GM19328 (cell line): ENCODE measurements at regions not wholly inside any gene's neighbourhood (a gene's known extent, or its start where the extent isn't known, plus 50 kb on each side); places are given as distances from the start of the nearest gene placed in this dataset.

Experiments used
- ATAC-seq: cut with Tn5 transposase; IDR thresholded peaks from one replicate; pipeline ENCODE4 v1.9.1; 2021; ENCODE audit warnings: mild to moderate bottlenecking, moderate library complexity; ENCODE audit not compliant: unreplicated experiment

DNA sequence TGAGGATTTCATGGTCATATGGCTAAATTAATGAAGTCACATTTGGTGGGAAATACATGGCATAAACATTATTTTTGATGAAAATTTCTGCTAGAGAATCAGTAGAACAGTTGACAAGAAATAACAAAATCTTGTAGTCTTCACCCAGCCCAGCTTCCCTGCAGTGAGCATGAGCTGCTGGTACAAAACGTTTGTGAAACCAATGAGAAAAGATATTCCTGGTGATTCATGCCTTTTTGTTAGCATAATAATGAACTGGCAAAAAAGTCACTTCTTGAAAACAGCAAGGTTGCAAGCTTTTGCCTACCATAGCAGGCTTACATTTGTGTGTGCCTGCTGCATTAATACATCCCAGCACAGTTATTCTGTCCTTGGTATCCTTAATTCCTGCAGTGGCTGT is 475.9 kb upstream of the HTR2A start:
- no peak for ATAC-seq

DNA sequence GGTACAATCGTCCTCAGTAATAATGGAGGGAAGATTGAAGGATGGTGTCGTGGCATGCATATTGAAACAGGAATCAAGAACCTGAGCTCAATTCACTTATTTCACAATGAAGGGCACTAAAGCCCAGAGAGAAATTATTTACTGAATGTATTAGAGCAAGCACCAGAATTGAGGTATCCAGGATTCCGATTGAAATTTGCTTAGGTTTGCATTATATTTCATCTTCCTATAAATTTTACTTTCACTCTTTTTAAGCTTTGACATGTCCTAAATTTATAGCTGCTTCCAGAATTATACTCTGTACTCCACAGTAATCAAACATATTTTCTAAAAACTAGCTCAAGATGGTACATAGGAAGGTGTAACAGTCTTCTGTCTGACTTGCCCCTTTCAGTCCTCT is 454.9 kb upstream of the HTR2A start:
- ATAC-seq = no peak

DNA sequence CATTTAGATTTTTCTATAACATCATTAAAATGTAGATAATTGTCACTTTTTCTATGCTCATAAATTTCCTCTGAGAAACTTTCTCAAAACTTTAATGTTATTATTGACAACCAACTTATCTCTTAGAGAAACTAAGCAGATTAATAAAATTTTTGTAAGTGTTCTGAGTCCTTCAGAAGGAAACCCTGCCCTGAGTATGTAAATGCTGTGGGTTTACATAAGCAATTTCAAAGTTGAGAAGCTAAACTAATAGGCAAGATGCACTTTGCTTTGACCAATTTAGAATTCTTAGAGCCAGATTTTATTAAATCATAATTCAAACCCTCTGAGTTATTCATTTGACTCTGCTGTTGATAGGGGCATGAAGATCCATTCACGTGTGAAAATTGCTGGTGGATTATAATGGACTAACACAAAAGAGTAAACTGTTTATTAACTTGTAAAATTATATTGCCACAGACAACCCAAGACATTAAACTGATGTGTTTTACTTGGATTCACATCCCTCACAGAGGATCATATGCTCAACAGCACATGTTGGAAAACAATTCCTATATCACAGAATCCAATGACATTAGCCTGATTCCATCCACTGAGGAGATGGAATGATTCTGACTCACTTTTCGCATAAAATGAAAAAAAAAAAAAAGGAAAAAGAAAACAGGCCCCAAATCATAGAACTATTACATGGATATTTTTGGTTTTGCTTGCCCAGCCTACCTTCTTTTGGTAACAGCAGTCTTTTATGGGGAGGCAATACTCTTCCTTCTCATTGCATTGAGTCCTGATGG is 453.7 kb upstream of the HTR2A start:
- no peak for ATAC-seq

DNA sequence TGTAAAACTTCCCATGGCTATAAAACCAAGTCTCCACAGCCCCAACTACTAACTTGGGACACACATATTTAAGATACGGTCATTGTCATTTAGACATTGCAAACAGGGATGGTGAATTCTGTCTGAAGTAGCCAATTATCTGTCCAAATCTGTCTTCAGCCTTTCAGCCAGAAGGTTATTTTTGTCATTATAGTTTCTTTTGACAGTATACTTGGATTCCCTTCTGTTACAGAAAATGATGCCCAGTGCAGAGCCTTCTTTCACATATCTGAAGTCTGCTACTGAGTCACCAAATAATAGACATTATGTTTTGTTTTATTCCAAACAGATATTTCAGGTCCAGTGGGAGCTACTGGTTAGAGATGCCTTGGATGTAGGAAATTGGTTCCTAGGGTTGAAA is 452.4 kb upstream of the HTR2A start:
- no peak for ATAC-seq

DNA sequence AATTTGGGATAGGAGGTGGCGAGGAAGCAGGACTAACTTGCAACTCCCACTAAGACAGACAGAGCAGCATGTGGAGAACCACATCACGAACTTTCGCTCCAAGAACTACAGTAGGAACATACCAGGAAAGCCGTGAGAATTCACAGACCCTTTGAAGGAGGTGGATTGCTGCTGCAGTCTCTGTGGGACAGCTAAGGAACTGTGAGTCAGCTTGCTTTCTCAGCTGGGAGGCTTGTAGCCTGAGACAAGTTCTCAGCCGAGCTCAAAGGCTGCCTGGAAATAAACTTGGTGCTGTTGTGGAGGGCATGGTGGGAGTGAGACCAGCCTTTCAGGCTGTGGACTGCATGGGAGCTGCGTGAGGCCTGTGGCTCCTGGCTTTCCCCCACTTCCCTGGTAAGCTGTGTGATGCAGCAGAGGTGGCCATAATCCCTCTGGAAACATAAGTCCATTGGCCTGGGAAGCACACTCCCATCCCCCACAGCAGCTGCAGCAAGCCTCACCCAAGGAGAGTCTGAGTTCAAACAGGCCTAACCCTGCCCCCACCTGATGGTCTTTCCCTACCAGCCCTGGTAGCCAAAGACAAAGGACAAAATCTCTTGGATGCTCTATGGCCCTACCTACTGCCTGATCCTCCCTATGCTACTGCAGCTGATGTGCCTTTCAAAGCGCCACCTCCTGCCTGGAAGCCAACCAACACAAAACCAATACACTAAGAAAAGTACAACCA is 441.1 kb upstream of the HTR2A start:
- no peak for ATAC-seq

DNA sequence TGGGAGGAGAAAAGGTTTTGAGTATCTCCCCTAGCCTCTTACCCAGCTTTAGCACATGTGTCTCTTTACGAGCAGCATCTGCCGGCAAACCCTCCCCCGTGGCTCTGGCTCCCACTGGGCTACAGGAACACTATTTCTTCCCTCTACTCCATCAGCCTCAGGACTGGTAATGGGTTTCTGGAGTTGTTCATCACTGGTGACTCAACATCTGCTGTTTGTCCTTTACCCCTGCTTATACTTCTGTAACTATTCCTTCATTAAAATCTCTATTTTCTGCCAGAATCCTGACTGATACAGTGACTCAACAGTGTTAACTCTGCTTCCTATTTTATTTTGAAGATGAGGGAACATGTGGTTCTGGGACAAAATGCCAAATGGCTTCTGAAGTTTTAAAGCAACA is 437.3 kb upstream of the HTR2A start:
- ATAC-seq = no peak

DNA sequence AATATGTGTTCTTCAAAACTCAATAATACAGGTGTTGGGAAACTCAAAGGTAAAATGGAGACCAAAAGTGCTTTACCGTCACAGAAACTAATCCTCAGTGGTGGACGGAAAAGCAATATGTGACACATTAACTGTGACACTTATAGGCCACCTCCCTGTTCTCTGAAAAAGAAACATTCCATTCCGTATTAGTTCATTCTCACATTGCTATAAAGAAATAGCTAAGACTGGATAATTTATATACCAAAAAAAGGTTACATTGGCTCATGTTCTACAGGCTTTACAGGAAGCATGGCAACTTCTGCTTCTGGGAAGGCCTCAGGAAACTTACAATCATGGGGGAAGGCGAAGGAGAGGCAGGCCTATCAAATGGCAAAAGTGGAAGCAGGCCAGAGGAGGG is 435.3 kb upstream of the HTR2A start:
- no peak for ATAC-seq

DNA sequence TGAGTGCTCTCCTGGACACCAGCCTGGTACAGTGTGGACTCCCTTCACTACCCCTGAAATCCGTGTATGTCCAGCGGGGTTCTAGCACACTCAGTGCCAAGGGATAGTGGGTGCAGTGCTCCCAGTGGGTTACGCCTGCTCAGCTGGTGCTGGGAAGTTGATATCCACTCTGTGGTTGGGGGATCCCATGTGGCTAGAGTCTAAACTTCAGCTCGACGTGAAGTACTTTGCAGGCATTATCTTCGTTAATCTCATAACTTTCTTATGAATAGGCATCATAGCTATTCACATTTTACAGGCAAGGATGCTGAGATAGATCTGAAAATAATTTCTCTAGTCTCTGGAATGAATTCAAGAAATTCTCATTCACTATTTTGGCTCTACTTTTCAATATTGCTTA is 433.2 kb upstream of the HTR2A start:
- no peak for ATAC-seq

DNA sequence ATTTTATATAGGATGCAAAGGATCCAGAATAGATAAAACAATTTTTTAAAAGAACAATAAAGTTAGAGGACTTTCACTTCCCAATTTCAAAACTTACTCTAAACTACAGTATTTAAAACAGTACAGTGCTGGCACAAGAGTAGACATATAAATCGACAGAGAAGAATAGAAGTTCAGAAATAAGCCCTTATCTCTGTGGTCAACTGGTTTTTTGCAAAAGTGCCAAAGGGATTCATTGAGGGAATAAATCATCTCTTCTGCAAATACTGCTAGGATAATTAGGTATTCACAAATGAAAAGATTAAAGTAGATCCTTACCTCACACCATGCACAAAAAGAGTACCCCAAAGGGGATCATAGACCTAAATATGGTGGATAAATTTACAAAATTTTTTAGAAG is 431.0 kb upstream of the HTR2A start:
- ATAC-seq = no peak

DNA sequence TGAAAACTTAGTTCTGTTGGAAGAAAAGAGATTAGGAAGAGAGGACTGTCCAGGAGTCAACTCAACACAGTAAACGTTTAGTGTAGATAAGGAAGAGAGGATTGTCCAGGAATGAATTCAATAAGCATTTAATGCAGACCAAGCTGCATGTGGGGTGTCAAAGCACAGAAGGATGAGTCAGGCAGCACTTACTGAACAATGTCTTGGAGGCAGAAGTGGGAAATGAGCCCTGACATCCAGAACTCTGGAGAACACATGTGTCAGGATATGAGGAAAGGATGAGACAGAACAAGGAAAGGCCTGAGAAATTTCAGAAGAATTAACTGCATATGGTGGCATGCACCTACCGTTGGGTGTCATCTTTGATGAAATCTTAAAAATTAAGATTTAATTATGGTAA is 429.2 kb upstream of the HTR2A start:
- ATAC-seq = no peak

DNA sequence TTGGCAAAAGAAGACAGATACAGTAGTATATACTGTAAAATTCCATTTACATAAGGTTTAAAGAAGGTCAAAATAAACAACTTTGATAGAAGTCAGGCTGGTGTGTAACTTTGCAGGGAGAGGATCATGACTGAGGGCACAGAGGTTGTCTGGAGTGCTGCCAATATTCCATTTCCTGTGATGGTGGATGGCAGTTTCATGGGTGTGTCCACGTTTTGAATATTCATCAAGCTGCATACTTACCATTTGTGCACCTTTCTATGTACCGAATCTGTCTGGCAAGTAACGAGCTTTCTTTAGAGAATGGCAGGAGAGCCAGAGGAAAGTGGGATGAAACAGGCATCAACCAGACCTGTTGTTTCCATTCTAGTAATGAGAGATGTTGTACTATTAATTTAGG is 420.5 kb upstream of the HTR2A start:
- no peak for ATAC-seq

DNA sequence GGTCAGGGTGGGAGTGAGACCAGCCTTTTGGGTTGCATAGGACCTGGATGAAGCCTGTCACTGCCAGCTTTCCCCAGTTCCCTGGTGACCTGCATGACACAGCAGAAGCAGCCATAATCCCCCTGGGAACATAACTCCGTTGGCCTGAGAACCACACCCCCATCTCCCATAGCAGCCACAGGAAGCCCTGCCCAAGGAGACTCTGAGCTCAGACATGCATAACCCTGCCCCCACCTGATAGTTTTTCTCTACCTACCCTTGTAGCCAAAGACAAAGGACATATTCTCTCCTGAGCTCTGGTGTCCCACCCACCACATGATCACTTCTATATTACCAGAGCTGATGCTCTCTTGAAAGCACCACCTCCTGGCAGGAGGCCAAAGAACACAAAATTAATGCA is 413.5 kb upstream of the HTR2A start:
- no peak for ATAC-seq

DNA sequence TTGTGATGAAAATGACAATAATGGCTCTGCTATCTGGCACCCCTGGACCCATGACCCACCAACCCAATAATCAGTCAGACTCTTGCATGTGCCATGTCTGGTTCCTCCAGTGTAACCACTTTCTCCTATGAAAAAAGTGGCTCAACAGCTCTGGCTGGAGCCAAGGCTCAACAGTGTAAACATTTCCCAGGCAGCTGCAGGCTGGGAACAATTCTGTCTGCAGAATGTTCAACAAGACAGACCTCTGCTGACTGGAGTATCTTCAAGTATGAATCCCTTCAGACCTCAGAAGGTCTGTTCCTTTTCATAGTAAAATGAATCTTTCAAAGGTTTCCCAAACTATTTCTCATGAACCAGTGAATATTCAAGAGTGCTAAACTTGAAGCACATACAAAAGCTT is 410.1 kb upstream of the HTR2A start:
- no peak for ATAC-seq

DNA sequence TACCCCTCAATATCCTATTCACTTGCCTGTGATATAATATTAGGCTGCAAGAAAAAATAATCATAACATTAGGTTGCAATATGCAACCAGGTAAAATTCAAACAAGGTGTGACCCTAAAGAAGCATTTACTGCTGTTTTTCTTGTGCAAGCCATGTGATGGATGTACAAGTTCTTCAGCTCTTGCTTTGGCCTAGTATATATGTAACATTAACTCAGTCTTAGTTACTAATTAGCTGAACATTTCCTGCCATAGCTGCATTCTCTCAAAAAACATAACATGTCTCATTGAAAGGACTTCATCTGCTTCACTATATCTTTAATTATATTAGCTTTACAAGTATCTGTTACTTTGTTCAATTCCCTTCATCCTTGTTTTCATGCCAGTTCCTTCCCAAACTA is 406.8 kb upstream of the HTR2A start:
- ATAC-seq = no peak

DNA sequence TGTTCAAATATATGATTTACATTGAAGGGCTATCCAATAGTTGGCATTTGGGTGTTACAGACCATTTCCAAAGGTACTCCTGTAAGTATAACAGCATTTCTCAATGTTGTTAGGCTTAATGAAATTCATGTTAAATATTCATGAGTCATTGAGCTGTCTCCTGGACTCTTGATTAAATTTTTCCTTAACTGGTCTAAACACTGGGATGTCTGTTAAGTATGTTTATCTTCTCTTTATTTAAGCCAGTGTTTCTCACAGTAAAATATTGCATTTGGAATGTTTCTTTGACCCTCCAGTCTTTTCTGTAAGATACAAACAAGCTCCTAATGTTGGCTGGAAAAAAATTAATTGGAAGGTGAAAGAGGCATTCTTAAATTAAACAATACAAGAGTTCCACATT is 402.5 kb upstream of the HTR2A start:
- no peak for ATAC-seq

DNA sequence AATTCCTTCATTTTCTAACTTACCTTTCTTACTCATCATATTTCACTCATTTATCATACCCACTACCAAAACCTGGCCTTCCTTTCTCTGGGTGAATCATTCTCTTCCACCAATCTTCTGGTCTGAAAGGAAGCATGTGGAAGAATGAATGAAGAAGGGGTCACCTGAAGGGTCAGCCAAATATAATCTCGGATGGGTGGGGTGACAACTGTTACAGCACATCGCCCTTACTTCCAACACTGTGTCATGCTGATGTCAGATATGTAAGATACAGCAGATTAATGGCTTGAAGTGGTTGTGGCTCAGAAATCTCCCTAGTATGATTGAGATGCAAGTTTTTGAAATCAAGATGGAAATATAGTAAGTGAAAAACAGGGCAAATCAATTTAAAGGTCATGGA is 401.7 kb upstream of the HTR2A start:
- no peak for ATAC-seq

DNA sequence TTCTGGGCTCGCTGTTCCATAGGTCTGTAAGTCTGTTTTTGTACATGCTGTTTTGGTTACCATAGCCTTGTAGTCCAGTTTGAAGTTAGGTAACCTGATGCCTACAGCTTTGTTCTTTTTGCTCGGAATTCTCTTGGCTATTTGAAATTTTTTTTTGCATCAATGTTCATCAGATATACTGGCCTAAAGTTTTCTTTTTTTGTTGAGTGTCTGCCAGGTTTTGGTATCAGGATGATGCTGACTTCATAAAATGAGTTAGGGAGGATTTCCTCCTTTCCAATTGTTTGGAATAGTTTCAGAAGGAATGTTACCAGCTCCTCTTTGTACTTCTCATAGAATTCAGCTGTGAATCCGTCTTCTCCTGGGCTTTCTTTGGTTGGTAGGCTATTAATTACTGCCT is 397.8 kb upstream of the HTR2A start:
- ATAC-seq = no peak

DNA sequence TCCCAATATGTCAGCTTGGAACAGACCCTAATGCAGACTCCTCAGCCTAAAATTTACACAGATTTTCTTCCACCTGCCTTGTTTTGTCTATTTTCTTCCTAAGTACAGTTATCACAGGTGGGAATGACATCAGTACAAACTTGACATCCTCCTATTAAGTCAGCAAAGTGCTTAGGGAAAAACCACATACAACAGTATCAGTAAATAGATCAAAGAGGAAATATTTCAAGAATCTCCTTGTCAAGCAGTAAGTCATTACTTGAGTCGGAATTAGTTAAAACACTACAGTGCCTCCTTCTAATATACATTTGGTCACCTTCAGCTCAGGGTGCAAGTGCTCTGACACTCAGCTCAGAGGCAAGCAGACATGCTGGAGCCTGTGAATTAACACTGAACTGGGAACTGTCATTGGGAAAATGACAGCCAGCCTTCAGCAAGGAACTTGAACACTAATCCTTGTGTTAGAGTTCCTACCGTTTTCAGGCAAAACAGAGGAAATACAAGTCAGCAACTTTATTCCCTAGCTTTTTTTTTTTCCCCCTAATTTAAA is 394.3 kb upstream of the HTR2A start:
- ATAC-seq = no peak

DNA sequence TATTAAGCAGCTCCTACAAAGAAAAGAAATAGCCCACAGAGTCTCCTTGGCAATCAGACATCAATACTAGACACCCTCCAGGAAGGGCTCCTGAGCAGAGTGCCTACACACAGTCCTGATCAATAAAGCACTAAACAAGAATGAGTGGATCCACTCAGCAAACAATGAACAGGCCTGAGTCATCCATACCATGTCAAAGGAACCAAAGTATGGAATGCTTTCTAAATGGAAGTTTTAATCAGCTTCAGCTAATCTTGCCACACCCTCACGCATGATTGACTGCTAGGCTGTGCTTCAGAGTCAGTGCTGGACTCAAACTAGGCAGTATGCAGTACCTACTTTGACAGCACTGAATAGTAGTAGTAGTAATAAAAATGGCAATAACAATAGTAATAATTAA is 392.7 kb upstream of the HTR2A start:
- ATAC-seq = no peak

DNA sequence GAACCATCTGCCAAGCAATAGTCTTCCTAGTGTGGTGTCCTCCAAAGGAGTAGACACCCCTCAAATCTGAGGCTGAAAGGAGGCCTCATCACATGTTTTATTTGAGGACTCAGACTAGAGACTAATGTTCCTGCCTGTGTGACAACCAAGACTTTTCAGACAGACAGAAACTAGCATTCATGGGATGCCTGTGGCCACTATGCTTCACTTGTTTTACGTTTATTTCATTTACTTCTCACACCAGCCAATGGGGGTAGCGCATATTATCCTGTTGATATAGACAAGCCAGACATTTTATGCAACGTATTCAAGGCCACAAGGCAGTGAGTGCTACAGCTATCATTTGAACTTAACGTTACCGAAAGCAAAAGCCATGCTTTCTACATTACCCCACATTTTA is 391.7 kb upstream of the HTR2A start:
- ATAC-seq = no peak

DNA sequence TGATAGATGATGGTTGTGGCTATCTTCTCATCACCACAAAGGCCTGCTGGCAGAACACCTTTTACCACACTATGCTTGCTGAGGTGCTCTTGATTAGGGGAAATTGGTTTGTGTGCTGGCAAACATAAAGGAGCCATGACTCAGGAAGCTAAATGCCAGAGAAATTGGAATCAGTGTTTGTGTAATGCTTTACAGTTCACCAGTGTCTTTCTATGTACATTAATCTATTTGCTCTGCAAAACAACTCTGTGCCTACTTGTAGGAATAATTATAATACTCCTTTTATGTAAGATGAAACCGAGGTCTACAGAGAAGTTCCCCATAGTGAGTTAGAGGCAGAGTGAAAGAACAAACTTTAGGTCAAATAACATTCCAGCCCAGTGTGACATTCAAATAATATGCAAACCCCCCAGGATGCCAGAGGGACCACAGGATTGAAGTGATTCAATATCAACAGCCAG is 390.5 kb upstream of the HTR2A start:
- no peak for ATAC-seq

DNA sequence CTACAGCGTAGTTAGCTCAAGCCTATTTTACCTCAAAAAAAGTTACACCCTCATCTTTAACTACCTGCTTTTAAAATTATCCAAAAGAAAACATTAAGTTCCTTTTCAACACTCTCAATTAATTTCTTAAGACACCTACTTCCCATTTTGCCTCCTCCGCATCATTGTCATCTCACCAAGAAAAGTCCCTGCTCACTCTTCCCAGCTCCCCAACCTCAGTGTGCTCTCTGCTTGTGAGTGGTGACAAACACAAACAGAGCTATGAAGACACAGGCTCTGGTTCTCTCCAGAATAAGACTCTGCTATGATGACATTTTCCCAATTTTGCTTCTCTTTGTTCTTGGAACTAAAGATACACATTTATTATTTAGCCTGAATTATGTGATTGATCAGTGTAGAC is 385.1 kb upstream of the HTR2A start:
- ATAC-seq = no peak
